ENCODE measurements at regions not wholly inside any gene's neighbourhood (a gene's known extent, or its start where the extent isn't known, plus 50 kb on each side); places are given as distances from the start of the nearest gene placed in this dataset.

DNA sequence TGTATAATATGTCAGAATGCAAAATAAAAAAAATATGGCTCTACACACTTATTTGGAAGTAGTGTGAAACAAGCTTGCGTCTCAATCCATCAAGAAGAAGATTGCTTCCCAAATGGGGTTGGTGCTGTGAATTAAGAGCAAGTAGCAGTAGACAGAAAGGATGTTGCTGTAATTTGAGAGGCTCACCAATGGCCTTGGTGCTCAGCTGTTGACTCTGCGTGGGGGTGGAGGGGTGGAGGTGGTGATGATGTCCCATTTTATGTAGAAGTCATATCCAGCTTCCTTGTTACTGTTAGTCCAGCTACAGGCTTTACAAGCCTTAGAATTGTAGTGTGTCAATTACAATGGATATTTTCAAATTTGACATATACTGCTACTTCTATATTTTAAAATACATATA lies 223.4 kb upstream of the RND3 start:
- no peaks in the 10 kb centered on the region for H3K79me2 ChIP-seq (ENCODE audit: insufficient read depth, low read length)
- H3K9ac ChIP-seq (ENCODE audit: low read length) = no peak overlapping the region
- CTCF ChIA-PET = no interaction called here
- H3K27me3 ChIP-seq (ENCODE audit: insufficient read depth, low read length) = no peaks in the 10 kb centered on the region
- no peaks in the 10 kb centered on the region for H4K20me1 ChIP-seq (ENCODE audit: insufficient read depth)
- ATAC-seq = no peak
- no peak overlapping the region for H3K4me3 ChIP-seq (replicated peaks in 1 of 2; ENCODE audit: low read depth in 1 of 2, low read length in 2 of 2)
- no peaks in the 10 kb centered on the region for H3K9me2 ChIP-seq (ENCODE audit: insufficient read depth)
- no peak for DNase-seq (ENCODE audit: low read depth, low spot score)
- no peaks in the 10 kb centered on the region for H3K9me3 ChIP-seq (ENCODE audit: control insufficient read depth in 1 of 2, insufficient read depth in 1 of 2, low read depth in 1 of 2, low read length in 2 of 2)
- TF ChIP-seq EZH2phosphoT487 (IDR thresholded peaks at IDR 0.05; ENCODE audit: borderline replicate concordance) (no peak), RAD21 (IDR thresholded peaks at IDR 0.05; ENCODE audit: low read depth) (no peak), POLR2AphosphoS5 (IDR thresholded peaks at IDR 0.05; ENCODE audit: low read depth, low read length) (no peak), FOSL1 (IDR thresholded peaks at IDR 0.05; ENCODE audit: low read depth) (no peak), TCF7L2 (IDR thresholded peaks at IDR 0.05; ENCODE audit: borderline replicate concordance, extremely low read depth, insufficient read depth, insufficient read length) (no peak), EZH2 (IDR thresholded peaks at IDR 0.05) (no peak), JUND (IDR thresholded peaks at IDR 0.05) (no peak), ZNF274 (IDR thresholded peaks at IDR 0.05; ENCODE audit: low read depth, low read length) (no peak), ZFX (IDR thresholded peaks at IDR 0.05) (no peak), SIN3A (IDR thresholded peaks at IDR 0.05; ENCODE audit: low read depth) (no peak)
- TF ChIP-seq, protein P1, sequence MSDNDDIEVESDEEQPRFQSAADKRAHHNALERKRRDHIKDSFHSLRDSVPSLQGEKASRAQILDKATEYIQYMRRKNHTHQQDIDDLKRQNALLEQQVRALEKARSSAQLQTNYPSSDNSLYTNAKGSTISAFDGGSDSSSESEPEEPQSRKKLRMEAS (IDR thresholded peaks at IDR 0.05) = no peak
- TF ChIP-seq, protein P2, sequence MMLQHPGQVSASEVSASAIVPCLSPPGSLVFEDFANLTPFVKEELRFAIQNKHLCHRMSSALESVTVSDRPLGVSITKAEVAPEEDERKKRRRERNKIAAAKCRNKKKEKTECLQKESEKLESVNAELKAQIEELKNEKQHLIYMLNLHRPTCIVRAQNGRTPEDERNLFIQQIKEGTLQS (IDR thresholded peaks at IDR 0.05) = no peak
- TF ChIP-seq, protein P3, sequence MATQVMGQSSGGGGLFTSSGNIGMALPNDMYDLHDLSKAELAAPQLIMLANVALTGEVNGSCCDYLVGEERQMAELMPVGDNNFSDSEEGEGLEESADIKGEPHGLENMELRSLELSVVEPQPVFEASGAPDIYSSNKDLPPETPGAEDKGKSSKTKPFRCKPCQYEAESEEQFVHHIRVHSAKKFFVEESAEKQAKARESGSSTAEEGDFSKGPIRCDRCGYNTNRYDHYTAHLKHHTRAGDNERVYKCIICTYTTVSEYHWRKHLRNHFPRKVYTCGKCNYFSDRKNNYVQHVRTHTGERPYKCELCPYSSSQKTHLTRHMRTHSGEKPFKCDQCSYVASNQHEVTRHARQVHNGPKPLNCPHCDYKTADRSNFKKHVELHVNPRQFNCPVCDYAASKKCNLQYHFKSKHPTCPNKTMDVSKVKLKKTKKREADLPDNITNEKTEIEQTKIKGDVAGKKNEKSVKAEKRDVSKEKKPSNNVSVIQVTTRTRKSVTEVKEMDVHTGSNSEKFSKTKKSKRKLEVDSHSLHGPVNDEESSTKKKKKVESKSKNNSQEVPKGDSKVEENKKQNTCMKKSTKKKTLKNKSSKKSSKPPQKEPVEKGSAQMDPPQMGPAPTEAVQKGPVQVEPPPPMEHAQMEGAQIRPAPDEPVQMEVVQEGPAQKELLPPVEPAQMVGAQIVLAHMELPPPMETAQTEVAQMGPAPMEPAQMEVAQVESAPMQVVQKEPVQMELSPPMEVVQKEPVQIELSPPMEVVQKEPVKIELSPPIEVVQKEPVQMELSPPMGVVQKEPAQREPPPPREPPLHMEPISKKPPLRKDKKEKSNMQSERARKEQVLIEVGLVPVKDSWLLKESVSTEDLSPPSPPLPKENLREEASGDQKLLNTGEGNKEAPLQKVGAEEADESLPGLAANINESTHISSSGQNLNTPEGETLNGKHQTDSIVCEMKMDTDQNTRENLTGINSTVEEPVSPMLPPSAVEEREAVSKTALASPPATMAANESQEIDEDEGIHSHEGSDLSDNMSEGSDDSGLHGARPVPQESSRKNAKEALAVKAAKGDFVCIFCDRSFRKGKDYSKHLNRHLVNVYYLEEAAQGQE (IDR thresholded peaks at IDR 0.05; ENCODE audit: low read depth) = no peak
- TF ChIP-seq, protein P4, sequence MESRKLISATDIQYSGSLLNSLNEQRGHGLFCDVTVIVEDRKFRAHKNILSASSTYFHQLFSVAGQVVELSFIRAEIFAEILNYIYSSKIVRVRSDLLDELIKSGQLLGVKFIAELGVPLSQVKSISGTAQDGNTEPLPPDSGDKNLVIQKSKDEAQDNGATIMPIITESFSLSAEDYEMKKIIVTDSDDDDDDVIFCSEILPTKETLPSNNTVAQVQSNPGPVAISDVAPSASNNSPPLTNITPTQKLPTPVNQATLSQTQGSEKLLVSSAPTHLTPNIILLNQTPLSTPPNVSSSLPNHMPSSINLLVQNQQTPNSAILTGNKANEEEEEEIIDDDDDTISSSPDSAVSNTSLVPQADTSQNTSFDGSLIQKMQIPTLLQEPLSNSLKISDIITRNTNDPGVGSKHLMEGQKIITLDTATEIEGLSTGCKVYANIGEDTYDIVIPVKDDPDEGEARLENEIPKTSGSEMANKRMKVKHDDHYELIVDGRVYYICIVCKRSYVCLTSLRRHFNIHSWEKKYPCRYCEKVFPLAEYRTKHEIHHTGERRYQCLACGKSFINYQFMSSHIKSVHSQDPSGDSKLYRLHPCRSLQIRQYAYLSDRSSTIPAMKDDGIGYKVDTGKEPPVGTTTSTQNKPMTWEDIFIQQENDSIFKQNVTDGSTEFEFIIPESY (IDR thresholded peaks at IDR 0.05; ENCODE audit: extremely low read depth, insufficient replicate concordance, low read length) = no peak
- BruUV-seq (replicated peaks) = no TSS peak
- H3K4me1 ChIP-seq (ENCODE audit: control insufficient read depth in 1 of 2, insufficient read depth in 2 of 2, low read length in 2 of 2) = no peaks in the 10 kb centered on the region
- no peak overlapping the region for H3K4me2 ChIP-seq (ENCODE audit: low read length)
- H3K27ac ChIP-seq (ENCODE audit: low read depth, low read length) = no peak overlapping the region
- no peaks in the 10 kb centered on the region for H3K36me3 ChIP-seq (ENCODE audit: control insufficient read depth in 1 of 2, insufficient read depth in 2 of 2, low read length in 2 of 2)
- POLR2A ChIA-PET = no interaction called here
- intact Hi-C loops (cut with micrococcal nuclease) = no loop called here
- no peak overlapping the region for H2AFZ ChIP-seq (ENCODE audit: low read depth, low read length, poor library complexity, severe bottlenecking)
- RAD21 ChIA-PET (ENCODE audit: low non-redundant PET in 1 of 2, low total read pairs in 2 of 2, uncharacterized antibody in 2 of 2, unreplicated experiment in 2 of 2) = no interaction called here
